T-helper 2 cell treated with Interferon-gamma antibody and Interleukin-4, amounts not matched to agents 100 ng/mL and 5 ng/mL, for 36 hours (primary cell): ENCODE measurements at regions not wholly inside any gene's neighbourhood (a gene's known extent, or its start where the extent isn't known, plus 50 kb on each side); places are given as distances from the start of the nearest gene placed in this dataset.

Experiments used
- intact Hi-C: fragments of 100-400 bp; cut with micrococcal nuclease; formaldehyde crosslinking; loops from one replicate; pipeline ENCODE4 v1.15.1; 2023

DNA sequence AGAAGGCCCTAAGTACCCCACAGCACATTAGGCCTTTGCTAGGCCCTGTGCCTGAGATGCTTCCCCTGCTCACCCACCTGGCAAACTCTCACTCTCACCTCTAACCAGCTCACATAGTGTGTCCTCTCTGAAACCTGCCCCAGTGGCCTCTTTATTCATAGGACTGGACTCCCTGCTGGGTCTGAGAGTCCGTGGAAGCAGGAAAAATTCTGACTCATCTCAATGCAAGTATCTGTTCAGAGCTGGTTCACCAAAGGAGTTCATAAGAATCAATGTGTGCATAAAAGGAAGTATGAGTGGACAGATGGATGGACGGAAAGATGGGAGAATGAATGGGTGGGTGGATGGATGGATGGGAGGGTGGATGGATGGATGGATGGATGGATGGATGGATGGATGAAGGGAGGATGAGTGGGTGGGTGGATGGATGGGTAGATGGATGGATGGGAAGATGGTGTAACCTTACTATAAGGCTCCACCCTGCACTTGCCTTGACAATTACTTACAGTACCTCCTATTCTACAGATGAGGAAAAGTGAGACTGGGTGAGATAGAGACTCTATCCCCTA lies 111.2 kb upstream of the ZMIZ1 start:
- intact Hi-C loops, result no loop called here

- intact Hi-C loops, result no loop called here
Observed at GRCh38 chr10:78959217-78959923, 109.4 kb upstream of the ZMIZ1 start.

DNA sequence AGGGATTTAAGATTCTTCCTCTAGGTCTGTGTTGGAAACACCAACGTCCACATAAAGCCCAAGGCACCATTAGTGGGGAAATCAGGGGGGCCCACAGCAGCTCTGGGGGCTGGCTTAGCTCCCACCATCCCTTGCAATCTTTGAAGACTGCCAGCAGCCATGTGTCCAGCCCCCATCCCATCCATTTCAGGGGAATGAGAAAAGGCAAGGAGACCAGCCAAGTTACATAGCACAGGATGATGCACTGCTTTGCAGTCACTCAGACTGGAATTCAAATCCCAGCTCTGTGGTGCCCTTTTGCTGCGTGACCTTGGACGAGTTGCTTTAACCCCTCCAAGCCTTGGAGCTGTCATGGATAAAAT lies 108.9 kb upstream of the ZMIZ1 start:
- intact Hi-C loops, result no loop called here

GRCh38 chr10:78960316-78960800 lies 108.4 kb upstream of the ZMIZ1 start:
- intact Hi-C loops, result no loop called here

DNA sequence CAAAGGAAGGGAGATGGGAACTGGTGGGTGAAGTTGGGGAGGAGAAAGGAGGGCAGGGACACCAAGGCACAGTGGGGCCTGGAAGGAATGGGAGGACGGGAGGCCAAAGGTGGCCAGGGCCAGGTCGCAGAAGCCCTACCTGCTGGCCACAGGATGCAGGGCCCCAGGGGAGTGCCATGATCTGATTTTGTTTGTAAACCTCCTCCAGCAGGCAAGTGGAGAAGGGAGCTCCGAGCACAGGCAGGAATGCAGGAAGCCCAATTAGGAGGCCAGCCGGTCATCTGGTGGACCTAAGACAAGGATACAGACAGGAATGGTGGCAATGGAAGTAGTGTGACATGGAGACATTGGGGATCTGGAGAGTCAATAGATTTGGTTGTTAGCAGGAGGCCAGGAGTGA lies 107.0 kb upstream of the ZMIZ1 start:
- intact Hi-C loops, result no loop called here

GRCh38 chr10:78963074-78964034 lies 105.4 kb upstream of the ZMIZ1 start:
- intact Hi-C loops, result no loop called here

- intact Hi-C loops, result no loop called here
Observed at GRCh38 chr10:78964274-78964951, 104.4 kb upstream of the ZMIZ1 start.

DNA sequence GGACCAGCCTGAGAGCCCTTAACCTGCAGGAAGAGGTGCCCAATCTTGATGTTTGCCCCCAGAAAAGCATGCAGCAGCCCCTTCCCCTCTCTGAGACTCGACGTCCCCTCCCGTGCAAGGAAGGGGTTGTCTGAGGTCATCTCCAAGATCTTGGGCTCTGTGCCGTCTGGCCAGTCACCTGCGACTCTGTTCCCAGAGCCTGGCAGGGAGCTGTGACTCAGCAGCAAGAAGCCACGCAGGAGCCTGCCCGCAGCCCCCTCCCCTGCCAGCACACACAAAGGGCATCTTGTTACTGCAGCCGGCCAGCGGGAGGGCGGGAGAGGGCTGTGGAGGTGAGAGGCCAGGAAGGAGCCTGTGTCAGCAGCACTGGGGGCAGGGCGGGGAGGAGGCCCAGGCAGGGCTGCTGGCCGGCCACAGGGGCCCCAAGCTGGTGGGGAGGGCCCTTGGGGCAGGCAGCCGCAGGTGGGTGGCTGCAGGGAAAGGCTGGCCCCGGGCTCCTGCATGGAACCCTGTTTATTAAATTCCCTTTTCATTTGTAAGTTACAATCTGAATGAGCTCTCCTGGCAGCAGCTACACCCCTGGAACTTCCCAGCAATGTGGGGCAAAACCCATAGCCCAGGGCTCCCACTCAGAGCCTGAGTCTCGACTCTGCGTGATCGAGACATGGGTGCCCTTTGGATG lies 103.7 kb upstream of the ZMIZ1 start:
- intact Hi-C loops, result no loop called here

GRCh38 chr10:78966182-78966787 lies 102.5 kb upstream of the ZMIZ1 start:
- intact Hi-C loops, result no loop called here

- intact Hi-C loops, result no loop called here
Observed at GRCh38 chr10:78966844-78967488, 101.8 kb upstream of the ZMIZ1 start.

DNA sequence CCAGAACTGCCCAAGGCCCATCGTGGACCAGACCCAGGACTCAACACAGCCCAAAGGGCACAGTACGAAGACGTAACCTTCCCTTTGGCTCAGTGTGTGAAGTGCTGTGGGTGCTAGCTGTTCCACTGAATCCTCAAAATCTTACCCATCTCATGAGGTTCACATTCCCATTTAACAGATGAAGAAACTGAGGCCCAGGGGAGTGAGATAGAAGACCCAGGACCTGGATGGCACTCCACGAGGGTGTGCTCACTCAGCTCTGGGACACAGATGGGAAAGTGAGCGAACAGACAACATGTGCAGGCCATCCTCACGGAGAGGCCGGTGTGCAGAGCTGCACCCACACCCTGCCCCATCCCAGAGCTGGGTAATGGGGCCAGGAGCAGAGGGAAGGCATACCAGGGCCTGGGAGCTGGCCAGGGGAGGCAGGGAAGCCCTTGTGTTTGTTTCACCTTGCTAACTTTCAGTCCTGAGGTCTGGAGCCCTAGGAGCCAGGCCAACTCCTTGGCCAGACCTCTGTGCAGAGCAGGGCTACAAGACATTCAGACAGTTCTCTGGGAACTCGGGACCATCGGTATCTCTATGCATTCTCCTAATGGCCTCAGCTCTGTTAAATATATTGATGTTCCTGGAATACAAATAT lies 100.3 kb upstream of the ZMIZ1 start:
- intact Hi-C loops, result no loop called here

GRCh38 chr10:78968943-78969342 lies 99.8 kb upstream of the ZMIZ1 start:
- intact Hi-C loops, result no loop called here

DNA sequence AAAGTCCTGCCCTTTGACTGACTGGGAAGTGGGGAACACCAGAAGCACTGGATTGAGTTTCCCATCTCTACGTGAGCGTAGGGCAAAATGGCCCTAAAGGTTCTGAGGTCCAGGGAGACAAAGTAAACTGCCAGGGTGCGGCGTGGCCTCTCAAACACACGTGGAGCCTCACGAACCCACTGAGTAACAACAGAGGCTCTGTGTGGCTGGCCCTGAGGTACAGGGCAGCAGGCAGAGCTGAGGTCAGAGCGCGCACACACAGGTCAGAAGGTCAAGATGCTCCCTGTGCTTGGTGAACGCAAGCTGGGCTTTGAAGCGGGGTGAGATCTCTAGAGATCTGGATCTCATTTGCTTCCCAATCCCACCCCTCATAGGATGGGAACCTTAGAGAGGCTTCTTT lies 99.0 kb upstream of the ZMIZ1 start:
- intact Hi-C loops, result loop anchor here (5.0 kb wide), 4 partner anchors 178 to 937 kb away; partner anchors contain the start of gene RPS24

GRCh38 chr10:78970261-78970660 lies 98.5 kb upstream of the ZMIZ1 start:
- intact Hi-C loops, result loop anchor here (5.0 kb wide), 4 partner anchors 177 to 938 kb away; partner anchors contain the start of gene RPS24

- intact Hi-C loops, result loop anchor here (5.0 kb wide), 4 partner anchors 176 to 939 kb away; partner anchors contain the start of gene RPS24
Observed at GRCh38 chr10:78971094-78971682, 97.6 kb upstream of the ZMIZ1 start.

GRCh38 chr10:78972160-78972946 lies 96.4 kb upstream of the ZMIZ1 start:
- intact Hi-C loops, result loop anchor here (5.0 kb wide), 4 partner anchors 175 to 940 kb away; partner anchors contain the start of gene RPS24

GRCh38 chr10:78972947-78973900 lies 95.5 kb upstream of the ZMIZ1 start:
- intact Hi-C loops, result loop anchor here (1.0 to 5.0 kb wide), 6 partner anchors 75 to 941 kb away; partner anchors contain the start of genes RPS24 and ZMIZ1
